AG10803 (cell line): ENCODE measurements at regions not wholly inside any gene's neighbourhood (a gene's known extent, or its start where the extent isn't known, plus 50 kb on each side); places are given as distances from the start of the nearest gene placed in this dataset.

Source experiments
- DNase-seq: peaks from one replicate; pipeline ENCODE4 v3.0.0; 2010; ENCODE audit warnings: low read depth
- H3K4me3 ChIP-seq: 2 replicates; pipeline ENCODE4 v1.5.1; 2011; ENCODE audit warnings: mild to moderate bottlenecking, low read length, control low read depth
- TF ChIP-seq, protein P1 (sequence below): conservative IDR thresholded peaks from 2 replicates; pipeline ENCODE4 v1.5.1; 2011; ENCODE audit warnings: mild to moderate bottlenecking, low read length, control low read depth, inconsistent platforms

DNA sequence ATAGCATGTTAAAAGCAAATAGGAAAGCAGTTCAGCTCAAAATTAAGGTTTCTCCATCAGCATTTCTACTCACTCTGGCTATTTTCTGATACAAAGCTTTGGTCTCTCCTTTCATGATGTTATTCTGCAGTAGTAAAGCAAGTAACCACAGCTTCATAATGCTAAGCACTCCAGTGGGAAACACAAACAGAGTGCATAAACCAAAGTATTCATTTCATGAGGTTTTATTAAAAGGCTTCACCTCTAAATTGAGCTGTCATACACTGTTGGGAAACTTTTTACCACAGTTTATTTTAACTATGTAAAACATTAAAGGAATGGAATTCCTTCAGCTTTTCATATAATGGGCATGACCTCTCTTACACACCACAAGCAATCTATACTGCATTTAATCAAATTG is 157.9 kb upstream of the LMO3 start:
- H3K4me3 ChIP-seq = no peak overlapping the region
- TF ChIP-seq, protein P1, sequence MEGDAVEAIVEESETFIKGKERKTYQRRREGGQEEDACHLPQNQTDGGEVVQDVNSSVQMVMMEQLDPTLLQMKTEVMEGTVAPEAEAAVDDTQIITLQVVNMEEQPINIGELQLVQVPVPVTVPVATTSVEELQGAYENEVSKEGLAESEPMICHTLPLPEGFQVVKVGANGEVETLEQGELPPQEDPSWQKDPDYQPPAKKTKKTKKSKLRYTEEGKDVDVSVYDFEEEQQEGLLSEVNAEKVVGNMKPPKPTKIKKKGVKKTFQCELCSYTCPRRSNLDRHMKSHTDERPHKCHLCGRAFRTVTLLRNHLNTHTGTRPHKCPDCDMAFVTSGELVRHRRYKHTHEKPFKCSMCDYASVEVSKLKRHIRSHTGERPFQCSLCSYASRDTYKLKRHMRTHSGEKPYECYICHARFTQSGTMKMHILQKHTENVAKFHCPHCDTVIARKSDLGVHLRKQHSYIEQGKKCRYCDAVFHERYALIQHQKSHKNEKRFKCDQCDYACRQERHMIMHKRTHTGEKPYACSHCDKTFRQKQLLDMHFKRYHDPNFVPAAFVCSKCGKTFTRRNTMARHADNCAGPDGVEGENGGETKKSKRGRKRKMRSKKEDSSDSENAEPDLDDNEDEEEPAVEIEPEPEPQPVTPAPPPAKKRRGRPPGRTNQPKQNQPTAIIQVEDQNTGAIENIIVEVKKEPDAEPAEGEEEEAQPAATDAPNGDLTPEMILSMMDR = no peak
- peak; percentile 18 for DNase-seq

DNA sequence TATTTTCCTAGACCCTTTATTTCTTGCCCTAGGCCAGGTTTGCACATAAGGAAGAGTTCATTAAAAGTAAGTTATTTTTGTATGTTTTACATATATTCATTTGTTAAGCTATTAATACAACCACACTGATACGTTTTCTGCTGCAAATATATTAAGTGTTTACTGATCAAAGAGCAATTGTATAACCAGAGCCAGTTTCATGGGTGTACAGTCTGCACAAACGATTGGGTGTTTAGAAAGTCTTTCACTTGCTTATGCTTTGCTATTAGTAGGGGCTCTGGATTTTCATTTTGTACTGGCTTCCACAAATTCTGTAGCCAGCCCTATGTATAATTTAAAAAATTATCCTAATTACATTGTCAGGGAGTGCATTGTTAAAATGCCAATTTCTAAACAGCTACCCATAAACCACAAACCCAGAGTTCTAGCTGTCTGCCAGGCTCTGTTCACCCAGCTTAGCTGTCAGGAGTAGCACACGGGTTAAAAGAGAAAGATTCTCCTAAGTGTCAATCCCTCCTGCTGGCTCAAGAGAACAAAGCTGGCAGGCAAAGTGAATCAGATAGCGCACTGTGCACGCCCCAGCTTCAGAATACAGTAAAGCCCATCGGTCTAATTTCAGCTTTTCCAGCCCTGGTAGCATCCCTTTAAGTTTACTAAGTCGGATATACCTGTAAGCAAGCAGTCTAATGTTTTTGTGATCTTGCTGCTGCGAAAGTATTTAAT is 151.0 kb upstream of the LMO3 start:
- no peak for DNase-seq
- H3K4me3 ChIP-seq = no peak overlapping the region
- TF ChIP-seq, protein P1 = no peak

DNA sequence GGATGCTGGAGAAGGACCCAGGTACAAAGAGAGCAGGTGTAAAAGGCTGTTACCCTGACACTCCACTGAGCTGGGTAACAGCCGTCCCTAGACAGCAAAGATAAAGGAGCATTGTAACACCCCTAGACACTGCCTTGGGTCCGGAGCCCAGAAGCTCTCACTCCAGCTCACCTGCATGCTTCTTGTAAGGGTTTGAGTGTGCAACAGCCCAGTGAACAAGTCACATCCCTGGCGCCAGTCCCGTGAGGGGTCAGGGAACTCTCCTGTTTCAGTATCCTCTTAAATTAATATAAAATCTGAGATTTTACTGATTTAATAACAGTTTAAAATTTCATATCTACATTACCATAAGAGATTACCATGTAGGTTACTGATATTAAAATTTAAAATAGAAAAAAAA is 124.8 kb upstream of the LMO3 start:
- no peak for DNase-seq
- TF ChIP-seq, protein P1 = no peak

DNA sequence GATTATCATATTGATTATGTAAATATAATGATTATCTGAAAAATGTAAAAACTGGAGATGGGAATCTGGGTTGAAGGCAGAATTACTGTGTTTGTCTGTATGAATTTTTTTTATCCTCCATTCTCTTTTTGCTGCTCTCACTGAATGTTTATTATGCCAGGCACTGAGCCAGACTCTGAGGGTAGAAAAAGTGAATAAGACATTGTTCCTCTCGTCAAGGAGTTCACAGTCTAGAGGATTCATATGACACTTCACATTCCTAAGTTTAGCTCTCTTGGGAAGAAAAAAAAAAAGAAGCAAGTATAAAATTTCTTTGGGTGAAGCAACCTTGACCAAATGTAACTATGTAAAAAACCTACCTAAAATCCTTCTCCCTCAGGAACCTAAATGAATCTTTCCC is 120.9 kb upstream of the LMO3 start:
- TF ChIP-seq, protein P1 = no peak
- H3K4me3 ChIP-seq = no peak overlapping the region
- no peak for DNase-seq

More for the DNA sequence above, 124.8 kb upstream of the LMO3 start:
- H3K4me3 ChIP-seq = no peak overlapping the region

DNA sequence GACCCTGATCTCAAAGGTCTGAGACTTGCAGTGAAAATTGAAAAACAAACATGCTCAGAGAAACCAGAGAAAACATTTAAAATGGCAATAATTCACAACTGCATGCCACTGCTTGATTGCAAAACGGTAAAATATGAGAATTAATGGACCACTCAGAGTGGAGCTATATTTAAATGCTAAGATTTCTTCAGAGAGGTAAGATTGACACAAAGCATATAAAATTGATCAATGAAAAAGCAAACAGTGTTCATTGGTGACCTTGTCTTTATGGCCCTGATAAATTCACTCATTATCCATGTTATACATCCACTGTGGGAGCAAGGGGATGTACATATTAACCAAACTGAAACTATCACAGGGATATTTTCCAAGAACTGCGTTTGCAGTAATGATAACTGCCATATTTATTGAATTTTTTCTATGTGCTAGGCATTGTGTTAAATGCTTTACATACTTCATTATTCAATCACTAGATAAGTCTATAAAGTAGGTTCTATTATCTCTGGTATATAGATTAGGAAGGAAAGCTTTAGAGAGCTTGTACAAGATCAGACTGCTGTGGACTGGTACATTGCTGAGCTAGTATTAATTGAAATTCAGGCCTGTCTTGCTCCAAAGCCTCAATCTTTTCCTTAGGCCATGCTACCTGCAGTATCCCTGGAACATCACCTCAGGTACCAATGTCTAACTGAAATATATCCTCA is 113.9 kb upstream of the LMO3 start:
- DNase-seq = no peak
- H3K4me3 ChIP-seq = no peak overlapping the region
- TF ChIP-seq, protein P1 = no peak

DNA sequence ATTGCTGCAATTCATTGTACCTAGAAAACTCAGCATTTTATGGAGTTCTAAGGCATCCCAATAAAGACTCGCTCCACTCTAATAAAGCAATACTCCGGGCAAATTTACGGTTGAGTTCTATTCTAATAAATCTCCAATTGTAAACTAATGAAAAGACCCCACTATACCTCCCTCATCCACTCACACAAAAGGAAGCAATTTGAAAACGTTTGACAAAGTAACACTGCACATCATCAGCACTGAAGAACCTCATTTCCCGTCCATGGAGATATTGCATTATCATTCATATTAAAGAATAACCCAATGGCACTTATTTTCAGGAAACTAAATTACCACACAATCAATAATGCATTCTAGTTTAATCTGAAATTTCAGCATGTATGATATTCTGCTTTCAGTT is 111.0 kb upstream of the LMO3 start:
- no peak for DNase-seq
- TF ChIP-seq, protein P1 = no peak
- H3K4me3 ChIP-seq = no peak overlapping the region

DNA sequence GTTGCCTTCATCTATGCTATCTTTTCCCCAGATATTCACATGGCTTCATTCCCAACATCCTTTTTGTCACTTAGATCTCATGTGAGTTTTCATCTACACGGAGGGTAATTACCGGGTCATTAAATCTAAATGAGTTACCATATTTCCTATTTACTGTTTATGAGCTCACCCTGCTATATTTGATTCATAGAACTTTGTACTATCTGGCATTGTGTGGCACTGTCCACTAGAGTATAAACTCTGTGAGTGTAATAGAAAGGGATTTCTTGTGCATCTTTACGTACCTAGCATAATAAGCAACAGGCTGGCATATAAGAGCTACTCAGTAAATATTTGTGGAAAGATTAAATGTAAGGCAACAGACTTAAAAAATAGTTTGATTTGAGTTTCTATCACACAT is 86.1 kb upstream of the LMO3 start:
- DNase-seq = no peak
- H3K4me3 ChIP-seq = no peak overlapping the region
- TF ChIP-seq, protein P1 = no peak
